HG03457 (cell line): ENCODE measurements at regions not wholly inside any gene's neighbourhood (a gene's known extent, or its start where the extent isn't known, plus 50 kb on each side); places are given as distances from the start of the nearest gene placed in this dataset.

Experiments
- ATAC-seq: cut with Tn5 transposase; IDR thresholded peaks from one replicate; pipeline ENCODE4 v1.9.1; 2021; ENCODE audit warnings: moderate number of reproducible peaks; ENCODE audit not compliant: unreplicated experiment

DNA sequence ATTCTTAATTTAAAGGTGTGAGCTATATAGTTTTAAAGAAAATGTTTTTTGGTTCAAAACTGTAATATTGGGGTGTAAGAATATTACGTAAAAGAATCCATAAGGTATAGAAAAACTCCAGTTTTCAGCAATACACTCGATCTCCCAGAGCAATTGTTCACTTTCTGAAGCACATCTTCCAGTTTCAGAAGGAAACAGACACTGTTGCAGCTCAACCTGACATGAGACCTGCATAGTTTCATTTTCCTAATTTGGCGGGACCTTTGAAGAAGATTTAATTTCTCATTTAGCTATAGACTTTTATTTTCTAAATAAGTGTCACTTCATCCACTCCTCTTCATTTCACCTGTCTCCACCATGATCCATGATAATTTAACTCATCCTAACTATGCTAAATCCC is 281.5 kb downstream of the HTR1B start:
- ATAC-seq = no peak

DNA sequence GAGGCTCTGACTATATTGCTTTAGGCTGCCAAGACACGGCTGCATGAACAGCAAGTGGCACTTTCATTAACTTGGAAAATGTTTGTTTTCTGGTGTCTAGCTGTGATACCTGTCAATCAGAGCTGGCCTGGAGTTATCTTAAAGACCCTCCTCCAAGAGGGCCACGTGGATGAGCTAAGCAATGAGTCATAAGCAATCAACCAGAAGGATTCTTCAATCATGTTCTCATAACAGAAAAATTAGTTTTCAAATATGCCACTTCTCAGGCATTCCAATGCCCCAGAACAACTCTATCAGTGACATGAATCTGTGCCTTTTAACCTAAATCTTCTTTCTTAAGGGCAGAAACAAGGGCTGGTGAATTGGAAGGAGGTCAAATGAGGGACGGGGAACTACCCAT is 283.0 kb downstream of the HTR1B start:
- ATAC-seq = no peak

DNA sequence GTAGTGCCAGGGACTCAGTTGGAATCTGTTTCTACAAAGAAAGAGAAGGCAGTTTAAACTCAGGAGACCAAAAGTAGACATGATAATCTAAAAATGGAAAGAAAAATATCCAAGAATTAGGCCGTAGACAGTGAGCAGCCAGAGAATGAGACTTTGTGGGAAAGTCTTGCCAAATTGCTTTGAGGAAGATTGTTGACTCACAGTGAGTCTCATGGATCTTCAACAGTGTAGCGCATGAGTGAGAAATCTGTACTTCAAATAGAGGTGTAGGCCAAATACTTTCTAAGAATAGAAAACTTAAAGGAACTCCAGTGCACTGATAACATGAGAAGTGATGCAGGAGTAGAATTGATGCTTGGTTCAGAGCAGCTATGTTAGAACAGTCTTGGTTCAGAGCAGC is 284.5 kb downstream of the HTR1B start:
- no peak for ATAC-seq

DNA sequence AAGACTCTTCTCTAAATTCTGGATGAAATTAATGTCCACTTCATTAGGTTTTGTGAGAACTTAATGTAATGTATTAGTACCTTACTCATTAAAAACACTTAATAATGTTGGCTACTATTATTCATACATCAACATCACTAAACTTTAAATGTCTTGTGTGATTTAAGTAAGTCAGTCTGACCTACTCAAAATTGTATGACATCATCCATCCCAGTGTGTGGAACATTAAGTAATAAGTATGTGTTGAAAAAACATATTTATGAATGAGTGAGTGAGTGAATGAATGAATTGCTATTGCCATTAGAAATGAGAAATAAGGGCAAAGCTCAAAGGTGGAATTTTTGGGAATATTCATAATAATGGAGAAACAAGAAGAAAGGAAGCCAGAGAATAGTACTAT is 285.8 kb downstream of the HTR1B start:
- no peak for ATAC-seq

DNA sequence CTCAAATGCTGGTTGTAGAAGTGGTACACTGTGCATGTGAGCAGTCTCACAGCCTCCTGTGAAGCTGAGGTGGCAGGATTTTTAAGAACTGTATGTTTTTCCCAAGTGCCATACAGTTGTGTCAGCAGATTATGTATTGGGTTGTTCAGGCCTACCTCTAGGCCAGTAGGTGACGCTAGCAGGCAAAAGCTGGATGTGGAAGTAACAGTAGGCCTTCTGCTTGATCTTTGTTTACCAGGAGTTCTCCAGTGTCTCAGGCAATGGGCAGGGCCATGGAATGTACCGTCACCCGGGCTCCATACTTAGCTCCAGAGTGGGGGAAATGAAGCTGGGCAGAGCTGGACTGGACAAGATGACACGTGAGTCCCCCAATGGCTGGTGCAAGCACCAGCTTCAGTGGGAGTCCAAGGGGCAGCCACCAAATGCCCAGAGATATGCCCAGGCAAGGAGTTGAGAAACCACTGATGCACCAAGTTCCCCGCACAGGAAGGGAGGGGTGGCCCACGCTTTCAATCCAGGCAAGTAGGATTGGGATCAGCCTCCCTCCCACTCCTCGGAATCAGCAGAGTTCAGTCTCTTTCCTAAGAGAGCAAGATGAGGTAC is 289.7 kb downstream of the HTR1B start:
- ATAC-seq = no peak

DNA sequence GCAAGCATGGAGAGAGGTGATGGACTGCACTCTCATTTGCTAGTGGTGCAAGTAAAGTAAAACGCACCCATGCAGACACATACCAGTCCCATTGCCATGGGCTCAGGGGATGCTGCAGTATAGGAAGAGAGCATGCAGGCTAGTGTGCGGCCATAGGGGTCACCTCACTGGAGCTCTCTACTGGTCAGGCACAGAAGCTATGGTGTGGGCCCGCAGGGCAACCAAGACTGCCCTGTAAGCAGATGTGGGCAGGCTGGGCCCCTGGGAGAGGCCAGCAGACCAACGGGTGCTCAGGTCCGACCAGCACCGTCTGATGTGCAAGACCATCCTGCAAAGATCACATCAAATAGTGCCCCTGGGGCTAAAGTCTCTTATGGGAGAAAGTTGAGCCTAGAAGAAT is 290.7 kb downstream of the HTR1B start:
- ATAC-seq = no peak

DNA sequence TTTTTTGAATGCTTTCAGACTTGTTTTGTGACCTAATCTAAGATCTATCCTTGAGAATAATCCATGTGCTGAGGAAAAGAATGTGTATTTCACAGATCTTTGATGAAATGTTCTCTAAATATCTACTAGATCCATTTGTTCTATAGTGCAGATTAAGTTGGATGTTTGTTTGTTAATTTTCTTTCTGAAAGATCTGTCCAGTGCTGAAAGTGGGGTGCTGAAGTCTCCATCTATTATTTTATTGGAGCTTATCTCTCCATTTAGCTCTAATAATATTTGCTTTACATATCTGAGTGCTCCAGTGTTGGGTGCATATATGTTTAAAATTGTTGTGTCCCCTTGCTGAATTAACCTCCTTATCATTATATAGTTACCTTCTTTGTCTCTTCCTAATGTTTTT is 303.6 kb downstream of the HTR1B start:
- ATAC-seq = no peak

DNA sequence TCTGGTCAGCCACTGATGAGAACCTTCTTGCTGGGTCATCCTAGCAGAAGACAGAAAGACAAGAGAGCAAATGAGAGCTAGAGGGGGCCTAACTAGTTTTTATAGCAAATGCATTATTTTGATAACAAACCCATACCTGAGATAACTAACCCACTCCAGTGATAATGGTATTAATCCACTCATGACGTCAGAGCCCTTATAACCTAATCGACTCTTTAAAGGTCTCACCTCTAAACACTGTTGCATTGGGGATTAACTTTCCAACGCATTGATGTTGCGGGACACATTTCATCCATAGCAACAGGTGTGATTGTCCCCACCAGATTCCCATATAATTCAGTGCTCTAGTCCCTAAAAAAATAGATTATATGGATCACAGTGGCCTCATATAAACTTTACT is 312.1 kb downstream of the HTR1B start:
- no peak for ATAC-seq

DNA sequence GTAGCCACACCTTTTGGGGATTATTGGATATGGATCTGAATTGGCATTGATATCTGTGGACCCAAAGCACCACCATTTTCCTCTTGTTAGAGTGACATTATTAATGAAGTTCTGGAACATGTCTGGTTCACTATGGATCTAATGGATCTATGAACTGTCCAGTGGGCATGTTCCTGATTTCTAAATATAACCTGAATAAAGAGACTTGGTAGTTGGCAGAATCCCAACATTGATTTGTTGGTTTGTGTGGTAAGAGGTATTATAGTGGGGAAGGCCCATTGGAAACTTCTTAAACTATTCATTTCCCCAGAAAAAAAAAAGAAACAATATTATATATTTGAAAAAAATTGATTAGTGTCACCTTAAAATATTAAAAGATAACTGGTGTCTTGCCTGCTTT is 312.6 kb downstream of the HTR1B start:
- no peak for ATAC-seq

DNA sequence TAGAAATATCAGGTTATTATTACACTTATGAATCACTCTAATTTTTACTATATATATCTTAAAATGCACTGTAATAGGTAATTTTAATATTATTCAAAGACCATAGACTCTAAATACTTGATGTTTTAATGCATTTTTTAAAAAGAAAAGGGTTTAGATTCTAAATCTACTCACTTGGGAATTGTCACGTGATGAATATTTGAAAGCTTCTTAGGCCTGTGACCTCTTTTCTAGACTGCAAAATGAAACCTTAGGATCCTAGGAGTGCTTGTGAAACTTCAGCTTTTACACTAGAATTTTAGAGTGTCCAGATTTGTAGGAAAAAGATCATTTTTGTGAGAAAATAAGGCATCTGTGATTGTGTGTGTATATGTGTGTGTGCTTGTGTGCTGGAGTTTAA is 318.0 kb downstream of the HTR1B start:
- ATAC-seq = no peak

DNA sequence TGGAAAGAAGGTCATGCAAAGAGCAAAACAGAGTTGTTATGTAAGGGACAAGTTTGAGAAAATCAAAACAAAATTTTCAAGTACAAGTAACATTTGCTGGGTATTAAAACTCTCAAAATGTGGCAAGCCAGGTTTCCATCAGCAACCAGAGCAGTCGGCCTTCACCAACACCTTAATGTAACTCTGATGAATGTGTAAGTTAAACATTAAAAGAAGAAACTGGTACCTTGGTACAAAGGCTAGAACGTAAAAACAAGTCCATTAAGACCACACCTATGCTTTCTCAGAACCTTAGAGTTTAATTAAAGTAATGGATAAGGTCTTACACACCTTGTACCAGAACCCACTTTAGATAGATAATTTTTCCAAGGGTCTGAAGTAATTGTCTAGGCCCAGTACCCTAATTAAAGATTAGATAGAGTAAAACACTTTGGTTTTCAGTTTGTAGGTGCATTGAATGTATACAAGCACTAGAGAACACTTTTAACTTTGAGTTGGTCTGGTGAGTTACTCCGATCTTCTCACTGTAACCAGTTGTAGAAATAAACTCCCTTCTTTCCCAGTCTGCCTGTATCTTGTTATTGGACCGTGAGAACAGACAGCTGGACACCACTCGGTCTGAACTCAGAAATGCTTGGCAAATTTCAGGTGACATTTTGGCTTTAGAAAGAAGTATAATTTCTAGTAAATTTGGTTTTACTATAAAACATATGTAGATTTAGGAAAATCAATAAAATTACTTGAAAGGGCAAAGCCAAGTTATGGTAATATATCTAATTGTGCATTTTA is 319.4 kb downstream of the HTR1B start:
- no peak for ATAC-seq

DNA sequence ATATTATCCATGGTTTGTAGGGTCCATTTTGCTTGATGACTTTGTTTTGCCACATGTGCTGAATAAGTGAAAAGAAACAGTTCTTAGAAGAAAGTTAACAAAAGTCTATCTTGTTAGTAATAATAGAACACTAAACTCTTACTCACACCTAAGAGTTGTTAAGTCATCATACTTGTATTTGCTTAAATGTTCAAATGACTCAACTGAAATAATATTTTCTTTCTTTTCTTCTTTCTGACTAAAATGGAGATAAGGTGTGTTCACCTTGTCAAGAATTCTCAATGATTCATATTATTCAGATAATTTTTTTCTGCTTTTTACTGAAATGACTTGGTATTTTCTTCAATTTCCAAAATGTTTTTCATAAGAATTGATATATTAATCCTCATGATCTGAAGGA is 327.2 kb downstream of the HTR1B start:
- ATAC-seq = no peak

DNA sequence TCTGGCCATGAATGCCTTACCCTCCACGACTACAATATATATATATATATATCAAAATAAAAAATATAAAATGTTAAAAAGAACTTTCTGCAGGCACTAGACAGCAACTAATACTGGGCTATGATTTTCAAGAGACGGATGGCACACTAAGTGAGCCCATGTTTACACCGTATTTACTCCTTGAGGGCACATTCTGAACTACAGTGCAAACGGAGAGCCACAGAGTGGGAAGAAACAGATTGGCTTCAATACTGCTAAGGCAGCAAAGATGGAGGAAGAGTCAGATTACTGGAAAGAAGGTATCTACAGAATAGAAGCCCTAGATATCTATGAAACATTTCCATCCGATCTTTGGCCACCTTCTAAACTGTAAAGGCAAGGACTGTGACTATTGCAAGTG is 330.3 kb downstream of the HTR1B start:
- no peak for ATAC-seq

DNA sequence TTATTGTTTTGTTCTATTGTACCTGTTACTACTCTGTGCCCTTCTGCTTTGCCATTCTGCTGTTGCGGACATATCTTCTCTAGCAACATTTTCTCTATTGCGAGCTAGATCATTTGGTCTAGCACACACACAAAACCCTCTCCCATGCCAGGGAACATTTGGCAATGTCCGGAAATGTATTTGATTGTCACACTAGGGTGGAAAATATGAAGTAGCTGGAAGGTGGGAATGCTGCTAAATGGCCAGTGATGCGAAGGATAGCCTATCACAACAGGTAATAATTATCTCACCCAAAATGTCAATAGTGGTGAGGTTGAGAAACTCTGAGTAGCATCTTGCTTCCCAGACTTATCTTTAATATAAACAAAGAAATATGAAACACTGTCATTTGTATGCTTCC is 331.9 kb downstream of the HTR1B start:
- ATAC-seq = no peak

DNA sequence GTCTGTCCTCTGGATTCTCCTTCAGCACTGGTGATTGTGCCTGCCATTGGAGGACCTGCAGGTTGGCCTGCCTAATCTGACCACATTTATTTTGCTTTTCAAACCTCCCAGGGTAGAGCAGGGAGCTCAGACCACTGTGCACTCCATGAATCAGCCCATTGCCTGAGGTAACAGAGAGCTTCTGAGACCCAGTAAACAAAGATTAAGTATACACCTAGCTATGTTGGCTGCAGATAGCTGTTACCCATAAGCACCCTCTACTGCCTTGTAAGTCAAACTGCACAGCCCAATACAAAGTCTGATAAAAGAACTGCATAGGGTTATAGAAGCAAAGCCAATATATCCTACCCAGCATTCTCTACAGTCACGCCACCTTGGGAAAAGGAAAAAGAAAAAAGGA is 338.7 kb downstream of the HTR1B start:
- no peak for ATAC-seq

DNA sequence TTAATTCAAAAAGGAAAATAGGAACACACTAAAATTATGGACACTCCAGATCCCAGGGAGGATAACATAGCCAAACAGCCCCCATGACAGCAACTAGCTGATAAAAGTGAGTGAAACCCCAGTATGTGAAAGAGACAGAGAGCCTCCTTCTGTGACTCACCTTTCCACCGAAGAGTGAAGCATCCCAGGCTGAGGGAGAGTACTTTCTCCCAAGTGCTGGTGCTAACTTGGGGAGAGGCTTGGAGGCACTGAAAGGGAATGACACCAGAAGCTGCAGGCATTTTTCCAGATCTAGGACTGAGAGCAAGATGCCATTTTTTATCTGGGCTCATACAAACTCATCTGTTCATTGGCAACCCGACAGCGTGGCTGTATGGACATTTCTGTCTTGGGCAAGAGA is 339.8 kb downstream of the HTR1B start:
- no peak for ATAC-seq

DNA sequence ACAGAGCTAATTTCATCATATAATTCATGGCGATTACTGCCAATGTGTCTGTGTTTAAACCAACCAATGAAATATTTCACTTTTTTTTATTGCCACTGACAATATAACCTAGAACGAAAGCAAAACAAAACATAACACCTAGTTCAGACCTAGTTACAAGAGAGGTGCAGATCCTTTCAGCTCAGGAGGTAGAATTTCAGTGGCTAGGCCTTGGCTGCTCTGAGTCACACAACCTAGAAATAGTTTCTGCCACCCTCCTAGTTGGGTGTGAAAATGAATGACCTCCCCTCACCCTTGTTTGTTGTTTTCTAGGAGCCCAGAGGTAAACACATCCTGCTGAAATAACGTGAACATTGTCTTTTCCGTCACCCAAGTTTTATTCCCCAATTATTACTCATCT is 356.3 kb downstream of the HTR1B start:
- ATAC-seq = no peak

DNA sequence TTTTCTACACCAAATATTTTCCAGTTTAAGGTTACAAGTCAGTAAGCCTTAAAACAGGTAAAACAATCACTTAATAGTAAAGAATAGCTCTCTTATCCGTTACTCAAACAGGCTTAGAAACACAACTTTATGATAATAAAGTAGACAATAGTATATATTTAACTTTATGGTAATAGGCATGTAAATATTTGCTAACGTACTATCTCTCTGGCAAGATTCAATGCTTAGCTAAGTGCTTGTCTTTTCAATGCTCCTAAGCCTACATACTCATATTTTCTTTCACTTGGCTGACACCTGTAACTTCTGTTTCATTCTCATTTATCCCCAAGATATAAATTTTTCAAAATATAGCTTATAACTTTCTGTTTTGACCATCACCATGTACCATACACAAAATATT is 358.2 kb downstream of the HTR1B start:
- ATAC-seq = no peak

DNA sequence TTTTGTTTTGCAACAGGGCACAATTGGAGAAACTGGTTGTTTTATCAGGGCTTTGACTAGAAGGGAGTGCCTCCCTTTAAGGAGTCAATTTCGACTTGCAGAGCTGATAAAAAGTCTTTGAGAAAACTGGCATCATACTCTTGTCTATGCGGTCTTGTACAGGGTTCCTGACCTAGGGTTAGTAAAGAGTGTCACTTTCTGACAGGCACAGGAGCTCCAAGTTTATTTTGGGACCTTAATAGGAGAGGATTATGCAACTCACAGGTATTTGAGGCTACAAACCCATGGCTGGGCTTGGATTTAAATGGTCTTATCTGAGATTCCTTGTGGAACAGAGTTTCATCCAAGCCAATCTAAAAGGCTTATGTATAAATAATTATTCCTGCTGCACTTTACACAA is 365.4 kb downstream of the HTR1B start:
- no peak for ATAC-seq

DNA sequence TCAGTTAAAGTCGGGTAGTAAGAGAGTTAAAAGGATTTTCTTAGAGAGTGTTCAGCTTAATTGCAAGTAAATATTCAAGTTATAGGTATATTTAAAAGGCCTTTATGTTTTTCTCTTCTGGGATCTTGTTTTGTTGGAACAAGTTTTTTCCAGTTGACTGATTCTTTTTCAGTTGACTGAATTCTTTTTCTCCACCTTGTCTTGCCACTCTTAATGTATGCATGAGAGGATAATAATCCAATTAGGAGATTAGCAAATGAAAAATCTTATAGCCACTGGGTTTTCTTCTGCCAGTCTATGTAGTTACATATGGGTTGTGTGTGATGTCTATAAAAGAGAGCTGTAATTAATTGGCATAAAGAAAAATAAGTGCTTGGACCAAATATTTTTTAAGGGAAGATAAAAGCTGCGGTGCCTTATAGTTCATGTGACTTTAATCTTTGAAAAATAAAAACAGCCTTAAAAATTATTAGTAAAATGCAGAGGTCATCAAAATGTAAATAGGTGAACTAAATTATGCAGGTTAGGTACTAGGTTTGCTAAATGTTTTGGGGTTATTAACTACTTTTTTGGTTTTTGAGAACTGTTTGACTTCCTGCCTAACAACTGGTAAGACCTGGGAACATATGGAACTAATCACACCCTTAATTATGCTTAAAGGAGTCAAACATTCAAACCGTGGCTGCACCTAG is 367.2 kb downstream of the HTR1B start:
- no peak for ATAC-seq

DNA sequence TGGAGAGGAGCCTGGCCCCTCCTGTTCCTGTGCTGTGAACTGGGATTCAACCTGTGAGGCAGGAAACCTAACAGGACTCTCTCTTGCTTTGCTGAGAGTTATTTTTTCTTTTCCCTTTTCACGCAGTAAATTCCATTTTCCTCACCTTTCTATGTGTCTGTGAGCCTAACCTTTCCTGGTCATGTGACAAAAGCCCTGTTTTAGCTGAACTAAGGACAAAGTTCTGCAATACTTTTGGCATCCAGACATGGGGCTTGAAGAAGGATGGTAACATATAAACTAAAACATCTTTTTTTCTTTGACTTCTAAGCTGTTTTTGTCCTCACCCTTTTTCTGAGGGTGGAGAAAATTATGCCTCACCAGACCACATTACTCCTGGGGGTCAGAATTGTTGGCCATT is 368.5 kb downstream of the HTR1B start:
- no peak for ATAC-seq

DNA sequence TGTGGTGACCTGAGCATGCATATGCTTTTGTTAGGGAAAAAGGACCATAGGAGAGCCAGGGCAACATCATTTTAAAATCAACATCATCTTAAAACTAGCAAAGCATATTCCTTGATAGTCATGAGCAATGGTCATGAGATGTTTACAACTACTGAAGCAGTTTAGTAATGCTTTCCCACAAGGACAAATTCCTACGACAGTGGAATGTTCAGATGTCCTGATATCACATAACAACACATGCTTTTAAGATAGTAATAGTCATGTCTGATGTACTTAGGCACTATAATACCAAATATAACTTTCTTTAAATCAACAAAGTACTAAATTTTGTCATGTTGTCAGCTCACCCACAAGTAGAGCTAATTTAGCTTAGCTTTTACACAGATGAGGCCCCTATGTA is 370.3 kb downstream of the HTR1B start:
- ATAC-seq = no peak
